HG03066 (cell line): ENCODE measurements at regions not wholly inside any gene's neighbourhood (a gene's known extent, or its start where the extent isn't known, plus 50 kb on each side); places are given as distances from the start of the nearest gene placed in this dataset.

Source experiments
- ATAC-seq: cut with Tn5 transposase; IDR thresholded peaks from one replicate; pipeline ENCODE4 v1.9.1; 2021; ENCODE audit warnings: low read depth; ENCODE audit not compliant: unreplicated experiment

DNA sequence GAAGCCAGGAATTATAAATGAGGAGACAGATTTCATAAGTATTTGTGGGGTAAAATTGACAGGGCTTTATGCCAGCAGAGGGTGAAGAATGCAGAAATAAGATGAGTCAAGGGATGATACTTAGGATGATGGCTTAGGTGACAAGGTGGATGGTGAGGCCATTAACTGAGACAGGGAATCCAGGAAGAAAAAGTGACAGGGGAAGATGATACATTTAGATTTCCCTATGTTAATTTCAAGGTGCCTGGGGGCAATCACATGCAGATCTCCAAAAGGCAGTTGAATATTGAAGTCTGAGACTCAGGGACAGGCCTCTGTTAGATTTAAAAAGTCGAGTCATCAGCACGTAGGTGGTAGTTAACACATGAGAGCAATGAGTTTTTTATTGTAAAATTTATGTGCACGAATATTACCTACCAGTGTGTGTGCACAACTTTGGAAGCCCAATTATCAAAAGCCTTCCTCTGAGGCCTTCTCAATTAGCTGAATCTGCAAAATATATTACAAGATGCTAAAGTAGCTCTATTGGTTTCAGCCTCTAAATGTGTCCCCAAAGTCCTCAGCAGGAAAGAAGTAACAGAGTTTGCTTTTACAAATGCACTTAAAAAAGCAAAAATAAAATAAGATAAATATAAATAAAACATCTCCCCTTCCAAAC lies 67.9 kb upstream of the CHL1 start:
- no peak for ATAC-seq

GRCh38 chr3:131151-131888 lies 65.2 kb upstream of the CHL1 start:
- no peak for ATAC-seq

DNA sequence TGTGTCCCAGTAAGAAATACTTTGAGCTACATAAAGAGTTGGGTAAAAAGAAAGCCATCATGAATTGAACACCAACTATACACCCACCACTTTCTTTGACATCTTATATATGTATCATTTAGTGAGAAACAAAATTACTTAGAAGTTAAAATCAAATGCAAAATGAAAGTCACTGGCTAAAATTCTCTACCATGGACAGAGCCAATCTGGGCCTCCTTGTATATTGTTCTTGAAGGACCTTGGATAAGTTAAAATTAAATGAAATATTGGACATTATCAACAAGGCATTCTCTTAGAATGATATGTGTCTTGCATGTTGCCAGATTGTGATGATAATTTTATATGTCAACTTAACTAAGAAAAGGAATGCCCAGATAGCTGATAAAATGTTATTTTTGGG lies 64.2 kb upstream of the CHL1 start:
- no peak for ATAC-seq

- ATAC-seq, result no peak
Measured at GRCh38 chr3:132904-133303, 63.7 kb upstream of the CHL1 start.

DNA sequence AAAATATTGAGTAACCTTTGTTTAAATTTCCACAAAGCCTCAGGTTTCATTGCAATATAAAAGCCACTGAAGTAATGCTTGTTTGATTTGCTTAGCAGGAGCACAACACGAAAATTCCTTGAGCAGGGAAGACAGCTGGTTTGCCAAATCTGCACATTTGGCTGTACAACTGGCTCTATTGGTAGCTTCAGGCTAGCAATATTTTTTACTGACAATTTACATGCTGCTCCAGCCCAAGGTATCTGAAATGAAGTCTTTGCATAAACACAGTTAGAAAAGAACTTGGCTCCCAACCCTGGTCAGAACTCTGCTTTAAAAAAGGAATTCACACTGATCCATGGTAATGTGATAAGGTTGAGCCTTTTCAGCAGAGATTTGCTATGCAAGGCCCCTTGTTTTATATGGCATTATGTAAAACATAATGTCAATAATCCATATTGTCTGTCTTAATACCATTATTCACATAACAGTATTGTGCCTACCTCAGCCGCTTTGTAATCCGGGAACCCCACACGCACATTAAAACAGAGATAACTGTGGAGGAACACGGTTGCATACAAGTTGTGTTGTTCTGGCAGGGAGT lies 55.7 kb upstream of the CHL1 start:
- no peak for ATAC-seq
